ENCODE measurements at regions not wholly inside any gene's neighbourhood (a gene's known extent, or its start where the extent isn't known, plus 50 kb on each side); places are given as distances from the start of the nearest gene placed in this dataset.

DNA sequence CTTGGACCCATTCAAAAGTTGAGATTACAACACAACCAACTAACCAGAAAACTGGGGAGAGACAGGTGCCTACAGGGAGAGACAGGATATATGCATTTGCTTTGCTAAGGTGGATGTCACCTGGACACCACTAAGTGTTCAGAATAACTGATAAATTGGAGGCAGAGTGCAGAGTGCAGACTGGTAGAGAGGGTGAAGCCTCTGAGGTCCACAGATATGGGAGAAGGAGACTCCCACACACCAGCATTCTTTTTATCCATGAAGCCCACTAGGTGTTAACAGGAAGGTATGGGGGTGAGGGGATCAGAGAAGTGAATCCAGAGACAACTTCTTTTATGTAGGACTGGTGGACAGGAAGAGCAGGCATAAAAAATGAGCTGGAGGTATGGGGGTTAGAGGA, 1310.0 kb upstream of the ZEB2 start:
- no peaks in the 10 kb centered on the region for H3K9me3 ChIP-seq (ENCODE audit: insufficient read depth, low read depth)
- POLR2A ChIA-PET (ENCODE audit: unreplicated experiment) = no interaction called here
- H3K4me2 ChIP-seq = no peak overlapping the region
- no peaks in the 10 kb centered on the region; the same call in 1 of the 2 replicates for H3K9me2 ChIP-seq (ENCODE audit: insufficient read depth)
- H3K36me3 ChIP-seq (ENCODE audit: low read depth) = no peaks in the 10 kb centered on the region
- no peaks in the 10 kb centered on the region for H3K4me1 ChIP-seq (replicated peaks; ENCODE audit: insufficient read depth)
- no peak for DNase-seq
- no peak overlapping the region for H2AFZ ChIP-seq
- CTCF ChIA-PET = no interaction called here
- H3K27me3 ChIP-seq (ENCODE audit: insufficient read depth, low read depth) = no peaks in the 10 kb centered on the region
- H3K79me2 ChIP-seq (ENCODE audit: low read depth) = no peaks in the 10 kb centered on the region
- BruUV-seq (replicated peaks) = no TSS peak
- no peak overlapping the region for H3K27ac ChIP-seq
- no peaks in the 10 kb centered on the region for H4K20me1 ChIP-seq (ENCODE audit: insufficient read depth)
- intact Hi-C loops (cut with micrococcal nuclease; ENCODE audit: unreplicated experiment) = no loop called here
- H3K4me3 ChIP-seq = no peak overlapping the region
- no peak for TF ChIP-seq EZH2 (IDR thresholded peaks at IDR 0.05; ENCODE audit: low read depth)
- TF ChIP-seq, protein P1, sequence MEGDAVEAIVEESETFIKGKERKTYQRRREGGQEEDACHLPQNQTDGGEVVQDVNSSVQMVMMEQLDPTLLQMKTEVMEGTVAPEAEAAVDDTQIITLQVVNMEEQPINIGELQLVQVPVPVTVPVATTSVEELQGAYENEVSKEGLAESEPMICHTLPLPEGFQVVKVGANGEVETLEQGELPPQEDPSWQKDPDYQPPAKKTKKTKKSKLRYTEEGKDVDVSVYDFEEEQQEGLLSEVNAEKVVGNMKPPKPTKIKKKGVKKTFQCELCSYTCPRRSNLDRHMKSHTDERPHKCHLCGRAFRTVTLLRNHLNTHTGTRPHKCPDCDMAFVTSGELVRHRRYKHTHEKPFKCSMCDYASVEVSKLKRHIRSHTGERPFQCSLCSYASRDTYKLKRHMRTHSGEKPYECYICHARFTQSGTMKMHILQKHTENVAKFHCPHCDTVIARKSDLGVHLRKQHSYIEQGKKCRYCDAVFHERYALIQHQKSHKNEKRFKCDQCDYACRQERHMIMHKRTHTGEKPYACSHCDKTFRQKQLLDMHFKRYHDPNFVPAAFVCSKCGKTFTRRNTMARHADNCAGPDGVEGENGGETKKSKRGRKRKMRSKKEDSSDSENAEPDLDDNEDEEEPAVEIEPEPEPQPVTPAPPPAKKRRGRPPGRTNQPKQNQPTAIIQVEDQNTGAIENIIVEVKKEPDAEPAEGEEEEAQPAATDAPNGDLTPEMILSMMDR (conservative IDR thresholded peaks at IDR 0.05) = no peak
- H3F3A ChIP-seq (ENCODE audit: insufficient read depth, low read depth) = no peaks in the 10 kb centered on the region

DNA sequence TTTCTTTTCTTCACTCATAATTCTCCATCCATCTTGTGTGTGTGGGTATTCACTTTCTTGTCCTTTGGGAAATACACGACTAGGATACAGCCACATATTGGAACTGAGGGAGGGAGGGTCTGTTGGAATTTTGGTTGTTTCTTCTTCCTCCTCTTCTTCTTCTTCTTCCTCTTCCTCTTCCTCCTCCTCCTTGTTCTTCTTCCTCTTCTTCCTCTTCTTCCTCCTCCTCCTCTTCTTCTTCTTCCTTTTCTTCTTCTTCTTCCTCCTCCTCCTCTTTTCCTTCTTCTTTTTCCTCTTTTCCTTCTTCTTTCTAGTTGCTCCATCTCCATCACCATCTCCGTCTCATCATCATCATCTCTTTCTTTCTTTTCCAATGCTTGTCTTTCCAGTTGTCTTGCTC, 1307.3 kb upstream of the ZEB2 start:
- H3K4me1 ChIP-seq (replicated peaks; ENCODE audit: insufficient read depth) = no peaks in the 10 kb centered on the region
- no peaks in the 10 kb centered on the region for H3F3A ChIP-seq (ENCODE audit: insufficient read depth, low read depth)
- ChIA-PET POLR2A (ENCODE audit: unreplicated experiment) (no interaction called here), CTCF (no interaction called here)
- H3K79me2 ChIP-seq (ENCODE audit: low read depth) = no peaks in the 10 kb centered on the region
- TF ChIP-seq, protein P1 (conservative IDR thresholded peaks at IDR 0.05) = no peak
- no peaks in the 10 kb centered on the region for H3K27me3 ChIP-seq (ENCODE audit: insufficient read depth, low read depth)
- no TSS peak for BruUV-seq (replicated peaks)
- H3K27ac ChIP-seq = no peak overlapping the region
- DNase-seq = no peak
- no peak overlapping the region for H2AFZ ChIP-seq
- no peaks in the 10 kb centered on the region; the same call in 1 of the 2 replicates for H3K9me2 ChIP-seq (ENCODE audit: insufficient read depth)
- no peak overlapping the region for H3K4me3 ChIP-seq
- no peaks in the 10 kb centered on the region for H3K9me3 ChIP-seq (ENCODE audit: insufficient read depth, low read depth)
- H3K36me3 ChIP-seq (ENCODE audit: low read depth) = no peaks in the 10 kb centered on the region
- H3K4me2 ChIP-seq = no peak overlapping the region
- no peaks in the 10 kb centered on the region for H4K20me1 ChIP-seq (ENCODE audit: insufficient read depth)
- intact Hi-C loops (cut with micrococcal nuclease; ENCODE audit: unreplicated experiment) = no loop called here

DNA sequence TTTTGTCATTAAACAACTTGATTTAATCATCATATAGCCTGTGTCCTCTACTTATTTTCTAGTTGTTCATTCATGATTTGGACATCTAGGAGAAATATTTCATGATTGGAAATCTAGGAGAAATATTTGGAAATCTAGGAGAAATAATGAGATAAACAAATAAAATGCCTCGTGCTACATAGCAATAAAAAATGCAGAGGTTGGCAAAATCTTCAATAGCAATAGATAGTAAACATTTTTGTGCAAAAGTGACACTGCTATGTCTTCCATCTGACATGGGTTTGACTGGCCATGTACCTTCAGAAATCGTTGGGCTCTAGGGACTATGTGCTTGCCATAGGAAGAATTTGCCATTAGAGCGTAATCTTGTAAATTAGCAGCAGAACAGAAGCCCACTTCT, 1304.5 kb upstream of the ZEB2 start:
- no peak overlapping the region for H3K4me2 ChIP-seq
- intact Hi-C loops (cut with micrococcal nuclease; ENCODE audit: unreplicated experiment) = no loop called here
- no peak overlapping the region for H3K27ac ChIP-seq
- no peak overlapping the region for H3K4me3 ChIP-seq
- H3K4me1 ChIP-seq (replicated peaks; ENCODE audit: insufficient read depth) = no peaks in the 10 kb centered on the region
- H3F3A ChIP-seq (ENCODE audit: insufficient read depth, low read depth) = no peaks in the 10 kb centered on the region
- H2AFZ ChIP-seq = no peak overlapping the region
- no peaks in the 10 kb centered on the region for H3K36me3 ChIP-seq (ENCODE audit: low read depth)
- ChIA-PET POLR2A (ENCODE audit: unreplicated experiment) (no interaction called here), CTCF (no interaction called here)
- no peak for DNase-seq
- no peak for TF ChIP-seq EZH2 (IDR thresholded peaks at IDR 0.05; ENCODE audit: low read depth)
- TF ChIP-seq, protein P1 (conservative IDR thresholded peaks at IDR 0.05) = no peak
- no peaks in the 10 kb centered on the region for H3K79me2 ChIP-seq (ENCODE audit: low read depth)
- H3K9me2 ChIP-seq (ENCODE audit: insufficient read depth) = no peaks in the 10 kb centered on the region; the same call in 1 of the 2 replicates
- H3K27me3 ChIP-seq (ENCODE audit: insufficient read depth, low read depth) = no peaks in the 10 kb centered on the region
- no TSS peak for BruUV-seq (replicated peaks)
- H4K20me1 ChIP-seq (ENCODE audit: insufficient read depth) = no peaks in the 10 kb centered on the region
- no peaks in the 10 kb centered on the region for H3K9me3 ChIP-seq (ENCODE audit: insufficient read depth, low read depth)
